CD8-positive, alpha-beta memory T cell (primary cell): ENCODE measurements at regions not wholly inside any gene's neighbourhood (a gene's known extent, or its start where the extent isn't known, plus 50 kb on each side); places are given as distances from the start of the nearest gene placed in this dataset.

ENCODE experiments used
- CTCF ChIA-PET: fragments of 350-600 bp; sonication (Branson Sonifier 250); formaldehyde crosslinking; loops from one replicate; lab custom pipeline; 2021; ENCODE audit warnings: antibody characterized with exemption; lab: Charles Lee
- POLR2A ChIA-PET: fragments of 350-600 bp; sonication (Branson Sonifier 250); formaldehyde crosslinking; loops from one replicate; lab custom pipeline; 2021; ENCODE audit warnings: antibody characterized with exemption; lab: Charles Lee
- DNase-seq, 5 donors: peaks; one replicate each; pipeline versions ENCODE4 v3.0.0 to v3.0.0-alpha.2; 2020 to 2022; ENCODE audit warnings: mixed read lengths in 1 of 5
- H3K27ac ChIP-seq: one replicate; pipeline ENCODE4 v1.7.0; 2013; ENCODE audit warnings: low read depth, mild to moderate bottlenecking, low read length, moderate library complexity
- H3K27me3 ChIP-seq: 2 replicates; pipeline ENCODE4 v1.7.0; 2013; ENCODE audit warnings: low read length, mild to moderate bottlenecking; ENCODE audit not compliant: insufficient read depth, poor library complexity, severe bottlenecking
- H3K36me3 ChIP-seq: 2 replicates; pipeline ENCODE4 v1.7.0; 2013; ENCODE audit warnings: mild to moderate bottlenecking, low read length, moderate library complexity; ENCODE audit not compliant: insufficient read depth
- H3K4me1 ChIP-seq: 2 replicates; pipeline ENCODE4 v1.7.0; 2013; ENCODE audit warnings: mild to moderate bottlenecking, low read length, moderate library complexity; ENCODE audit not compliant: insufficient read depth
- H3K4me3 ChIP-seq: 2 replicates; pipeline ENCODE4 v1.7.0; 2013; ENCODE audit warnings: mild to moderate bottlenecking, low read length
- H3K9me3 ChIP-seq: 2 replicates; pipeline ENCODE4 v1.7.0; 2013; ENCODE audit warnings: mild to moderate bottlenecking, low read length
- H3K27ac Mint-ChIP-seq, 8 donors: one replicate each; pipeline ENCODE4 v1.8.0; 2020 to 2021; ENCODE audit warnings: mixed read lengths in 8 of 8, mild to moderate bottlenecking in 6 of 8, inconsistent platforms in 3 of 8, moderate library complexity in 3 of 8
- H3K27me3 Mint-ChIP-seq, 2 donors: one replicate each; pipeline ENCODE4 v1.8.0; 2020 to 2021; ENCODE audit warnings: mixed read lengths in 2 of 2, mild to moderate bottlenecking in 1 of 2, moderate library complexity in 1 of 2
- H3K36me3 Mint-ChIP-seq, 3 donors: one replicate each; pipeline ENCODE4 v1.8.0; 2020 to 2021; ENCODE audit warnings: mixed read lengths in 3 of 3, inconsistent platforms in 1 of 3, mild to moderate bottlenecking in 1 of 3
- H3K4me1 Mint-ChIP-seq, 3 donors: one replicate each; pipeline ENCODE4 v1.8.0; 2020 to 2021; ENCODE audit warnings: mixed read lengths in 3 of 3, inconsistent platforms in 1 of 3, mild to moderate bottlenecking in 1 of 3
- H3K4me3 Mint-ChIP-seq, 7 donors: one replicate each; pipeline ENCODE4 v1.8.0; 2020 to 2021; ENCODE audit warnings: mixed read lengths in 7 of 7, mild to moderate bottlenecking in 6 of 7, moderate library complexity in 4 of 7, inconsistent platforms in 2 of 7
- H3K9me3 Mint-ChIP-seq, 5 donors: one replicate each; pipeline ENCODE4 v1.8.0; 2020 to 2022; ENCODE audit warnings: mixed read lengths in 5 of 5, mild to moderate bottlenecking in 3 of 5, moderate library complexity in 2 of 5, inconsistent platforms in 1 of 5

DNA sequence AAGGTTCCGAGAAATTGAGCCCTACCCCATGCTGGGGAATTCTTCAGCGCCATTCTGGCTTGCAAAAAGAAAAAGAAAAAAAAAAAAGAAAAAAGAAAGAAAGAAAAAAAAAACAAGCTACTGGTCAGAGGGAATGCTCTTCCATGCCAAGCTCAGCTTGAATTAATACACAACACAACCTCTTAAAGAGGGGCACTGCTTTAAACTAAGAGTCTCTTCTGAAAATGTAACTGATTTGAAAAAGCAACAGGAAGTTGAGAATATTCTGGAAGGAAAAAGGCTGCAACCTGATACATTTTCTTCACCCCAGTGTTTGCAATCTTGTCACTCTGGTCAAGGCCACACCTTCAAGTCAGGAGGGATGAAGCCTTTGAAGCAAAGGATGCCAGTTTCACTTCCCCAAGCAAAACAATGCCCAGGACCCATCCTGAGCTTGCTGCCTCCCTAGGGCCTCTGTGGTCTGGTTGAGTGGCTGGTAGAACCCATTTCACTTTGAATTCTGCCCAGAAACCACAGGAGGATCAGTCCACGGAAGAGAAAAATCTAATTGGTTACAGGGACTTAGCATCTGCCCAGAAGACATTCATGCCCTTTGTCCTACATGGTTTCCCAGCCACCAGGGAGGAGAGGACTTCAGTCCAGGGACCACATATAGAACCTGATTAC lies 389.7 kb downstream of the SOX9 start:
- DNase-seq = no peak
- CTCF ChIA-PET = no interaction called here
- Histone ChIP-seq H3K27me3 (no peaks in the 10 kb centered on the region), H3K4me1 (no peaks in the 10 kb centered on the region), H3K27ac (no peak overlapping the region), H3K4me3 (no peak overlapping the region), H3K36me3 (no peaks in the 10 kb centered on the region), H3K9me3 (no peaks in the 10 kb centered on the region)
- no peaks in the 10 kb centered on the region for H3K4me1 Mint-ChIP-seq
- no peak overlapping the region for H3K4me3 Mint-ChIP-seq
- H3K36me3 Mint-ChIP-seq = no peaks in the 10 kb centered on the region
- POLR2A ChIA-PET = interaction anchor here (0.6 kb wide), 1 partner anchor 310 kb away, joined by 4 read pairs; no protein-coding TSS in a partner anchor
- H3K27me3 Mint-ChIP-seq = peaks cover 6 to 17% of the 10 kb centered on the region in 2 donors
- no peak overlapping the region for H3K27ac Mint-ChIP-seq
- H3K9me3 Mint-ChIP-seq = peaks cover 0 to 2% (median 0%) of the 10 kb centered on the region in 5 donors

DNA sequence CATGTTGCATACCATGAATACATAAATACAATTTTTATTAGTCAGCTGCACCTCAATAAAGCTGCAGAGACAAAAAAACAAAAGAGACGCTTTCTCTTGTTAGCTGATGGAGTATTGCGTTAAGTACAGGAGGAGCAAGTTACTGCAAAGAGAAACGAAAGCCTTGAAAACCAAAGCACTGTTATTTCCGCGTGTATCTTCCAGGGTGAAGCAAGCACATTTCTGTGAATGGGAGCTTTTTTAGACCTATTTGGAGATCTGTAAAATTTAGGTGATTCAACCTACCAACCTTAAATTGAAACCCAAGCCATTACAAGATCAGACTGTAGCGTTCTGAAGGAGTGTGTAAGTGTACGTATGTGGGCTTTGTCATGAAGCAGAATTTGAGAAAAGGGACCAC lies 390.4 kb downstream of the SOX9 start:
- Mint-ChIP-seq H3K27me3 (peaks cover 4 to 18% of the 10 kb centered on the region in 2 donors), H3K36me3 (no peaks in the 10 kb centered on the region), H3K9me3 (peaks cover 0 to 2% (median 0%) of the 10 kb centered on the region in 5 donors), H3K4me1 (no peaks in the 10 kb centered on the region), H3K27ac (no peak overlapping the region), H3K4me3 (no peak overlapping the region)
- Histone ChIP-seq H3K36me3 (no peaks in the 10 kb centered on the region), H3K4me3 (no peak overlapping the region), H3K27me3 (no peaks in the 10 kb centered on the region), H3K4me1 (no peaks in the 10 kb centered on the region), H3K9me3 (no peaks in the 10 kb centered on the region), H3K27ac (no peak overlapping the region)
- POLR2A ChIA-PET = no interaction called here
- CTCF ChIA-PET = no interaction called here
- no peak for DNase-seq

DNA sequence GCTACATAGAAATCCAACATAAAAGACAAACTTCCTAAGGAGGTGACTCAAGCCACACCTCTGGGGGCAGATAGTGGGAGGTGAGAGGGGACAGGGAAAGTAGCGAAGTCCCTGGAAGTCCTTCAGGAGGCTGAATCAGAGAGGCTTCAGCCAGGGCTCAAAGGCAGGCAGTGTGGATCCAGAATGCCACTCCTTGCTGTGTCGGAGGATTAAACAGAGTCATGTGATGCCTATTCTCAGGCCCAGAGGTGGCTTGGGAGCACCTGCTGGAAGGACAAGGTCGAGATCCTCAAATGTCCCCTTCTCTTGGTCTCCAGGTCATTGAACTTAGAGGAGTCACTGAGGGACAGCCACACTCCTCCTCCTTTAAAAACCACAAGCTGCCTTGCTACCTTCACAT lies 391.1 kb downstream of the SOX9 start:
- no peaks in the 10 kb centered on the region for H3K9me3 ChIP-seq
- CTCF ChIA-PET = no interaction called here
- H3K27ac Mint-ChIP-seq = no peak overlapping the region
- no peak overlapping the region for H3K4me3 Mint-ChIP-seq
- no peaks in the 10 kb centered on the region for H3K4me1 Mint-ChIP-seq
- no peaks in the 10 kb centered on the region for H3K36me3 ChIP-seq
- H3K4me1 ChIP-seq = no peaks in the 10 kb centered on the region
- no peak overlapping the region for H3K4me3 ChIP-seq
- H3K27ac ChIP-seq = no peak overlapping the region
- POLR2A ChIA-PET = no interaction called here
- H3K9me3 Mint-ChIP-seq = peaks cover 0 to 2% (median 0%) of the 10 kb centered on the region in 5 donors
- peaks cover 4 to 17% of the 10 kb centered on the region in 2 donors for H3K27me3 Mint-ChIP-seq
- no peaks in the 10 kb centered on the region for H3K27me3 ChIP-seq
- H3K36me3 Mint-ChIP-seq = no peaks in the 10 kb centered on the region
- no peak for DNase-seq

DNA sequence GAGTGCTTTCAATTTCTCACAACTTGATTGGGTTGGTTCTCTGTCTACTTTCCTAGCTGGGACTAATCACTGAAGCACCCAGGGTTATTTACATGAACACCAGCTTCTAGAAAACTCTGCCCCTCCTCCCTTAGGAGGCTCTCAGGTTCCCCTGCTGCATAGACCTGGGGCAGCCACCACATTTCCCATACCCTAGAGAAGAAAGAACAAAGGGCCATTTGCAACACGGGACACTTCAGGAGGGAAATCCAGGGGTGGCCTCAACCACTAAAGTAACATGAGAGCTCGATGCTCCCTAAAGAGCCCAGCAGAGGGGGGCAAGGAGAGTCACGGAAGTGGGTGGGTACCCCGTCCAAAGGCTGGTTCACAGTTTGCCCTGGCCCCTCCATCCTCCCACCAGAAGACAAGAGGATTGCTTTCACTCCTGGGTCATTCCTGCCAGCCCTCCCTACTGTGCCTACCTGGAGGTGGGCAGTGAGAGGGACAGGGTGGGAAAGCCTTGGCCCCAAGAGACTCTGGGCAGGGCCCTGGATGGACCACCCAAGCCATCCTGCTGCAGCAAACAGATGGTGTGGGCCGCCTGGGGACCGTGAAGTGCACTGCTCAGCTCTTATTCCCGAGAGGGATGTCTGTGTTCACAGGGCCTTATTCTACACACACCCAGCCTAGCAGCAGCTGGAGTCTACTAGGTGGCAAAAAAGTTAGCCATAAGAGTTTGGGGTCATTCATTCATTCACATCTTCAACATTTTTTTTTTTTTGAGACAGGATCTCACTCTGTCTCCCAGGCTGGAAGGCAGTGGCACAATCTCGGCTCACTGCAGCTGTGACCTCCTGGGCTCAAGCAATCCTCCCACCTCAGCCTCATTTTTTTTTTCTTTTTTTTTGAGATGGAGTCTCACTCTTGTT lies 392.1 kb downstream of the SOX9 start:
- no peaks in the 10 kb centered on the region for H3K36me3 ChIP-seq
- no peaks in the 10 kb centered on the region for H3K27me3 ChIP-seq
- DNase-seq = no peak
- H3K36me3 Mint-ChIP-seq = no peaks in the 10 kb centered on the region
- no peak overlapping the region for H3K4me3 ChIP-seq
- no peak overlapping the region for H3K27ac ChIP-seq
- peaks cover 6 to 24% of the 10 kb centered on the region in 2 donors for H3K27me3 Mint-ChIP-seq
- no peaks in the 10 kb centered on the region for H3K4me1 ChIP-seq
- POLR2A ChIA-PET = no interaction called here
- H3K9me3 Mint-ChIP-seq = peaks cover 0 to 2% (median 0%) of the 10 kb centered on the region in 5 donors
- H3K4me3 Mint-ChIP-seq = no peak overlapping the region
- H3K9me3 ChIP-seq = no peaks in the 10 kb centered on the region
- H3K27ac Mint-ChIP-seq = no peak overlapping the region
- no peaks in the 10 kb centered on the region for H3K4me1 Mint-ChIP-seq
- CTCF ChIA-PET = no interaction called here

DNA sequence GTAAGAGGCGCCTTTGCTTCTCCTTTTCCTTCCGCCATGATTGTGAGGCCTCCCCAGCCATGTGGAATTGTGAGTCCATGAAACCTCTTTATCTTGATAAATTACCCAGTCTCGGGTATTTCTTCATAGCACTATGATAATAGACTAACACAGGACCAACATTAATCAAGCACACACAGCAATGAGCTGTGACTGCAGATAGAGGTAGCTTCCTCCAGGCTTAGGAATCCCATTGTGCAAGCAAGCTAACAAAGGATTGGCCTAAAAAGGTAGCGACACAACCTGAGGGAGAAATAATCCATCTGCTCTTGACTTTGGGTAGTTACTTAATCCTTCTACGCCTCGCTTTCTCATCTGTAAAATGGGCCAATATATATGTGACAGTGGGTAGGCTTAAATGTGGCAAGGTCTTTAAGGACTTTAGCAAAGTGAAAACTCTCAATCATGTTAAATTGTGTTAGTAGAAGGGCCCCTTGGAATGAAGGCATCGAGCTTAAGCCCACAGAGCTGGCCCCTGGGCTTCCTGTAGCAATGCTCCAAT lies 393.6 kb downstream of the SOX9 start:
- no peak overlapping the region for H3K27ac Mint-ChIP-seq
- no peak overlapping the region for H3K4me3 ChIP-seq
- no peaks in the 10 kb centered on the region for H3K27me3 ChIP-seq
- no peaks in the 10 kb centered on the region for H3K4me1 Mint-ChIP-seq
- ChIA-PET POLR2A (no interaction called here), CTCF (no interaction called here)
- H3K4me3 Mint-ChIP-seq = no peak overlapping the region
- no peaks in the 10 kb centered on the region for H3K9me3 ChIP-seq
- no peaks in the 10 kb centered on the region for H3K36me3 Mint-ChIP-seq
- no peaks in the 10 kb centered on the region for H3K4me1 ChIP-seq
- no peak overlapping the region for H3K27ac ChIP-seq
- H3K9me3 Mint-ChIP-seq = peaks cover 0 to 2% (median 0%) of the 10 kb centered on the region in 5 donors
- H3K36me3 ChIP-seq = no peaks in the 10 kb centered on the region
- no peak for DNase-seq
- H3K27me3 Mint-ChIP-seq = peaks cover 9 to 35% of the 10 kb centered on the region in 2 donors

DNA sequence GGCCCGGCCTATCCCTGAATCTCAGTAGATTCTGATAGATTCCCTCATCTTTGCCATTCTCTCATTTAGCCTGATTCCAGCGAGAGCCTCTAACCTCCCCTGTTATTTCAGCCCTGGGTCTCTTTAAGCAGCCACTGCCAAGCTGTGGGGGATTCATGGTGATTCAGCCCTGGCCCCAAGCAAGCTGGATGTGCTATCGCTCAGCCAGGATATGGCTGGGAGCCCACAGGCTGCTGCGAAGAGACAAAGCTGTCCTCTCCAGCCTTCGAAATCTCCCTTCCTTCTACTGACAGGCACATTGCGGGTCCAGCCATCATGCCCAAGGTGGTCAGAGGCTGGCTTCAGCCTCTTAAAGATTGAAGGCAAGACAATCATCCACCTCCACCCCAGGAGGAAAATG lies 394.1 kb downstream of the SOX9 start:
- H3K27me3 Mint-ChIP-seq = peaks cover 10 to 39% of the 10 kb centered on the region in 2 donors
- CTCF ChIA-PET = no interaction called here
- POLR2A ChIA-PET = no interaction called here
- no peaks in the 10 kb centered on the region for H3K36me3 ChIP-seq
- no peak overlapping the region for H3K4me3 Mint-ChIP-seq
- H3K4me1 ChIP-seq = no peaks in the 10 kb centered on the region
- H3K4me1 Mint-ChIP-seq = no peaks in the 10 kb centered on the region
- H3K27ac ChIP-seq = no peak overlapping the region
- peaks cover 0 to 2% (median 0%) of the 10 kb centered on the region in 5 donors for H3K9me3 Mint-ChIP-seq
- no peaks in the 10 kb centered on the region for H3K36me3 Mint-ChIP-seq
- DNase-seq = no peak
- H3K27me3 ChIP-seq = no peaks in the 10 kb centered on the region
- H3K27ac Mint-ChIP-seq = no peak overlapping the region
- no peak overlapping the region for H3K4me3 ChIP-seq
- no peaks in the 10 kb centered on the region for H3K9me3 ChIP-seq

DNA sequence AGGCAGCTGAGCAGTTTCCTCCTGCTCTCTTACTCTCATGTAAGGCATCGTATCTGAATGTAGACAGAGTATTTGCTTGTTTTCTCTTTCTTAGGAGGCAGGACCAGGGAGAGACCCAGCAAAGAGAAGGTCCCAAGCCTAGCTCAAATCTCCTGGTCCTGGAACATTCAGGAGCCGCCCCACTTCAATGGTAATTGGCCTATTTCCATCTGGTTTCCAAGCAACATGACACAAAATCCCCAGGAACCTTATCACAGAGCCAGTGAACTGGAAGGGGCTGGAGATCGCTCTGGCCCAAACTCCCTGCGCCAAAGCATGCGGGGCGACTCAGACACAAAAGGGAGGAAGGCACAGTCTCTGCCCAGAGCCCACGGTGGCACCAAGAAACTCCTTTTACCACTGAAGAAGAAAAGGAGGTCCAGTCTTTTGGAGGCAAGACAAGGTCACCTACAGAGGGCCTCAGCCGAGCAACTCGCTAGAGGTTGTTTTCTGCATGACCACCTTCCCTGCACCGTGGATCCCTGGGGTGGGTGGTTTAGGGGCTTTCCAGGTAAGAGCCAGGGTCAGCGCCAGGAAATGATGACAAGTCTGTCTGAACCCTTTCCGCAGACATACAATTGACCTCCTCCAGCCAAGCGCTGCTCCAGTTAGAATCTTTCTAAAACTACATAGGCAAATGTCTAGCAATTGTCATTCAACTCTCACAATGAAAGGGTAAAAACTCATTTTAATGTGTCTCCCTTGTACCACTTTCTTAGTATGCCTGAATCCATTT lies 394.7 kb downstream of the SOX9 start:
- CTCF ChIA-PET = no interaction called here
- no peak overlapping the region for H3K27ac ChIP-seq

More for the DNA sequence above, 394.7 kb downstream of the SOX9 start:
- no peaks in the 10 kb centered on the region for H3K27me3 ChIP-seq
- POLR2A ChIA-PET = no interaction called here
- Mint-ChIP-seq H3K9me3 (peaks cover 0 to 2% (median 0%) of the 10 kb centered on the region in 5 donors), H3K4me1 (no peaks in the 10 kb centered on the region), H3K36me3 (no peaks in the 10 kb centered on the region), H3K27ac (no peak overlapping the region), H3K27me3 (peaks cover 8 to 39% of the 10 kb centered on the region in 2 donors), H3K4me3 (no peak overlapping the region)
- DNase-seq = no peak
- no peaks in the 10 kb centered on the region for H3K4me1 ChIP-seq
- H3K36me3 ChIP-seq = no peaks in the 10 kb centered on the region
- H3K9me3 ChIP-seq = no peaks in the 10 kb centered on the region
- H3K4me3 ChIP-seq = no peak overlapping the region
